ENCODE measurements at regions not wholly inside any gene's neighbourhood (a gene's known extent, or its start where the extent isn't known, plus 50 kb on each side); places are given as distances from the start of the nearest gene placed in this dataset.
A peak's percentile ranks its signal among the peaks of the same experiment; 100 is the strongest.

- Histone ChIP-seq H3K9me3 (ENCODE audit: control insufficient read depth, low read depth, low read length) (no peaks in the 10 kb centered on the region), H3K27me3 (ENCODE audit: control insufficient read depth, extremely low read depth, insufficient read depth, low read length) (no peaks in the 10 kb centered on the region), H3K79me2 (ENCODE audit: control insufficient read depth, insufficient read depth, low read length) (no peaks in the 10 kb centered on the region), H3K9ac (ENCODE audit: control insufficient read depth, extremely low read depth, insufficient read depth, low read length) (no peak overlapping the region), H4K20me1 (ENCODE audit: control insufficient read depth, extremely low read depth, insufficient read depth, low read length) (no peaks in the 10 kb centered on the region), H3K36me3 (ENCODE audit: control insufficient read depth in 2 of 2, extremely low read depth in 1 of 2, insufficient read depth in 2 of 2, low read length in 2 of 2) (no peaks in the 10 kb centered on the region), H3K9me1 (ENCODE audit: control insufficient read depth, extremely low read depth, insufficient read depth, low read length) (no peaks in the 10 kb centered on the region), H3K4me2 (ENCODE audit: control insufficient read depth, extremely low read depth, insufficient read depth, low read depth, low read length) (no peak overlapping the region), H2AFZ (ENCODE audit: control insufficient read depth, low read length) (no peak overlapping the region), H3K4me3 (ENCODE audit: control insufficient read depth in 2 of 3, extremely low read depth in 1 of 3, insufficient read depth in 2 of 3, low read depth in 1 of 3, low read length in 3 of 3) (no peak overlapping the region), H3K4me1 (ENCODE audit: control insufficient read depth, extremely low read depth, insufficient read depth, low read length) (peaks cover 24% of the 10 kb centered on the region), H3K27ac (ENCODE audit: control insufficient read depth, insufficient read depth, low read length) (no peak overlapping the region)
- FAIRE-seq: peak; percentile 67
- no peak for DNase-seq (ENCODE audit: low read depth, low spot score)
- TF ChIP-seq EZH2 (IDR thresholded peaks at IDR 0.05; ENCODE audit: low read length): no peak
- TF ChIP-seq CTCF (optimal IDR thresholded peaks at IDR 0.05 in 1 of 3, IDR thresholded peaks at IDR 0.05 in 1 of 3, conservative IDR thresholded peaks at IDR 0.05 in 1 of 3; ENCODE audit: extremely low read depth in 1 of 3, insufficient read depth in 2 of 3, low read length in 3 of 3): no peak
- dilution Hi-C loops (cut with MboI; ENCODE audit: extremely low pct_ligation_motif_present, low sequenced_read_pairs): no loop called here
These were observed 259.2 kb upstream of the SLC14A2 start for GRCh38 chr18:45355944-45356520.

- H3K9ac ChIP-seq (ENCODE audit: control insufficient read depth, extremely low read depth, insufficient read depth, low read length): no peak overlapping the region
- H3K4me1 ChIP-seq (ENCODE audit: control insufficient read depth, extremely low read depth, insufficient read depth, low read length): peaks cover 22% of the 10 kb centered on the region
- dilution Hi-C loops (cut with MboI; ENCODE audit: extremely low pct_ligation_motif_present, low sequenced_read_pairs): no loop called here
- no peaks in the 10 kb centered on the region for H3K9me1 ChIP-seq (ENCODE audit: control insufficient read depth, extremely low read depth, insufficient read depth, low read length)
- H3K27me3 ChIP-seq (ENCODE audit: control insufficient read depth, extremely low read depth, insufficient read depth, low read length): no peaks in the 10 kb centered on the region
- FAIRE-seq: no peak
- H3K4me3 ChIP-seq (ENCODE audit: control insufficient read depth in 2 of 3, extremely low read depth in 1 of 3, insufficient read depth in 2 of 3, low read depth in 1 of 3, low read length in 3 of 3): no peak overlapping the region
- DNase-seq (ENCODE audit: low read depth, low spot score): no peak
- TF ChIP-seq EZH2 (IDR thresholded peaks at IDR 0.05; ENCODE audit: low read length) (no peak), CTCF (optimal IDR thresholded peaks at IDR 0.05 in 1 of 3, IDR thresholded peaks at IDR 0.05 in 1 of 3, conservative IDR thresholded peaks at IDR 0.05 in 1 of 3; ENCODE audit: extremely low read depth in 1 of 3, insufficient read depth in 2 of 3, low read length in 3 of 3) (no peak)
- H3K36me3 ChIP-seq (ENCODE audit: control insufficient read depth in 2 of 2, extremely low read depth in 1 of 2, insufficient read depth in 2 of 2, low read length in 2 of 2): no peaks in the 10 kb centered on the region
- H3K79me2 ChIP-seq (ENCODE audit: control insufficient read depth, insufficient read depth, low read length): no peaks in the 10 kb centered on the region
- H2AFZ ChIP-seq (ENCODE audit: control insufficient read depth, low read length): no peak overlapping the region
- no peak overlapping the region for H3K4me2 ChIP-seq (ENCODE audit: control insufficient read depth, extremely low read depth, insufficient read depth, low read depth, low read length)
- no peak overlapping the region for H3K27ac ChIP-seq (ENCODE audit: control insufficient read depth, insufficient read depth, low read length)
- H3K9me3 ChIP-seq (ENCODE audit: control insufficient read depth, low read depth, low read length): no peaks in the 10 kb centered on the region
- H4K20me1 ChIP-seq (ENCODE audit: control insufficient read depth, extremely low read depth, insufficient read depth, low read length): no peaks in the 10 kb centered on the region
These were observed 257.4 kb upstream of the SLC14A2 start for GRCh38 chr18:45357686-45358470.
